H1 (cell line): ENCODE measurements at regions not wholly inside any gene's neighbourhood (a gene's known extent, or its start where the extent isn't known, plus 50 kb on each side); places are given as distances from the start of the nearest gene placed in this dataset.

Source experiments
- ATF2 ChIP-seq: IDR thresholded peaks from 2 replicates; pipeline ENCODE4 v1.6.1; 2012; ENCODE audit warnings: low read length, inconsistent platforms
- CEBPB ChIP-seq: IDR thresholded peaks from 2 replicates; pipeline ENCODE4 v1.6.1; 2012; ENCODE audit warnings: low read depth, low read length
- CTCF ChIP-seq, 3 experiments: IDR thresholded peaks; 1 replicate in 2 of 3; 2 replicates in 1 of 3; pipeline versions ENCODE4 v1.5.1 to v1.6.1; 2011; ENCODE audit warnings: low read length in 3 of 3, mild to moderate bottlenecking in 3 of 3, inconsistent platforms in 2 of 3, low read depth in 1 of 3, moderate library complexity in 1 of 3; ENCODE audit not compliant: insufficient read depth in 1 of 3; ENCODE audit errors: control extremely low read depth in 1 of 3
- EGR1 ChIP-seq: IDR thresholded peaks from 2 replicates; pipeline ENCODE4 v1.6.1; 2011; ENCODE audit warnings: low read depth, low read length, borderline replicate concordance
- HDAC6 ChIP-seq: IDR thresholded peaks from one replicate; pipeline ENCODE4 v1.7.1; 2012; ENCODE audit warnings: low read depth, mild to moderate bottlenecking, inconsistent platforms, low read length, moderate library complexity
- USF2 ChIP-seq: IDR thresholded peaks from 2 replicates; pipeline ENCODE4 v1.6.1; 2011; ENCODE audit warnings: low read length, improper control_type of control experiment

- no peak for TF ChIP-seq ATF2
- TF ChIP-seq CEBPB: no peak
- TF ChIP-seq HDAC6: no peak
- no peak for TF ChIP-seq CTCF (IDR thresholded peaks at IDR 0.05; ENCODE audit: control extremely low read depth in 1 of 3, insufficient read depth in 1 of 3, low read depth in 1 of 3, low read length in 3 of 3)
- TF ChIP-seq USF2: no peak
- TF ChIP-seq EGR1: no peak
Measured at GRCh38 chr9:95644377-95644776, 127.6 kb upstream of the PTCH1 start.
